Bone marrow (tissue), 2 donors: ENCODE measurements at regions not wholly inside any gene's neighbourhood (a gene's known extent, or its start where the extent isn't known, plus 50 kb on each side); places are given as distances from the start of the nearest gene placed in this dataset.
"Not testable (repeated sequence)": the region's sequence is repeated elsewhere in the genome, so short reads cannot be mapped to it uniquely, and the experiment has no call there.

Experiments
- DNase-seq, 2 donors: peaks; one replicate each; lab custom pipeline; 2025; lab: John Stamatoyannopoulos, UW

- DNase-seq: not testable (repeated sequence)
Measured at GRCh38 chr6:133795051-133795450, 93.9 kb upstream of the TCF21 start.

GRCh38 chr6:133796235-133796634 is 92.7 kb upstream of the TCF21 start:
- no peak for DNase-seq

- no peak for DNase-seq
Measured at GRCh38 chr6:133799043-133799442, 89.9 kb upstream of the TCF21 start.

DNA sequence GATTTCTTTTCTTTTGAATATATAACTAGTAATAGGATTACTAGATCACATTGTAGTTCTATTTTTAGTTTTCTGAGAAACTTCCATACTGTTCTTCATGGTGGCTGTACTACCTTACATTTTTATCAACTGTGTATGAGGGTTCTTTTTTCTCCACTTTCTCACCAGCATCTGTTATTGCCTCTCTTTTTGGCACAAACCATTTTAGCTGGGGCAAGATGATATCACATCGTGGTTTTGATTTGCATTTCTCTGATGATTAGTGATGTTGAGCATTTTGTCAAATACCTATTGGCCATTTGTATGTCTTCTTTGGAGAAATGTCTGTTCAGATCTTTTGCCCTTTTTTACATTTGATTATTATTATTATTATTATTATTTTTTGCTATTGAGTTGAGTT is 86.1 kb upstream of the TCF21 start:
- DNase-seq: no peak

DNA sequence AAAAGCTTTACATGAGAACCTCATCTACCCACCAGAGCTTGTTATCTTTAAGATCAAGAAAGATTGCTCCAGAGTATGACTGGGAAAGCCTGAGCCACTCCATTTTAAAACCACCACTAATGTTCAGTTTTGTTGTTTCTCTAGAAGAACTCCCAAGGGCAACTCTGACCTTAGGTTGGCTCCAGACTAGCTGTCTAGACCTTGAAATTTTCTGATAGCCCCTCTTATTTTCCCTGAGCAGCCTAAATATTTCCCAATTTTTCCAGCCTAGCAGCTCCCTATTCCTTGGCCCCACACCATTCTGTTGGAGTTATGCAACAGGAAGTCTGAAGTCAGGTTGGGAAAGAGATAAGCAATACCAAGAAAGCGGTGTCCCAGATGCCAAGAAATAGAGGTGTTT is 84.6 kb upstream of the TCF21 start:
- DNase-seq: no peak

DNA sequence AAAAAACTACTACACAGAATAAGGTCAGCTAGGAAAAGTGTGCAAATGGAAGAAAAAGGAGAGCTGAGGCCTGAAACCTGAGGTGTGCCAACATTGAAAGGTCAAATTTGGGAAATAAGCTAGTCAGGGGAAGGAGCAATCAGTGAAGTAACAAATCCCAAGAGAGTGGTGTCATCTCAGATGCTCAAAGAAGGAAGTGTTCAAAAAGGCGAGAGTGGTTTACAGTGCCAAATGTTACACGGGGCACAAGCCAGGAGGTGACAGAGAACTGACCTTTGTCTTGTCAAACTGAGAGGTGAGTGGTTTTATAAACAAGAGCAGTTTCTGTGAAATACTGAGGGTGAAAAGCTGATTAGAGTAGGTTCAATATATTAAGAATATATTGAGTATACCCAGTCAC is 83.0 kb upstream of the TCF21 start:
- no peak for DNase-seq

- DNase-seq: no peak
Measured at GRCh38 chr6:133806382-133807140, 82.4 kb upstream of the TCF21 start.

DNA sequence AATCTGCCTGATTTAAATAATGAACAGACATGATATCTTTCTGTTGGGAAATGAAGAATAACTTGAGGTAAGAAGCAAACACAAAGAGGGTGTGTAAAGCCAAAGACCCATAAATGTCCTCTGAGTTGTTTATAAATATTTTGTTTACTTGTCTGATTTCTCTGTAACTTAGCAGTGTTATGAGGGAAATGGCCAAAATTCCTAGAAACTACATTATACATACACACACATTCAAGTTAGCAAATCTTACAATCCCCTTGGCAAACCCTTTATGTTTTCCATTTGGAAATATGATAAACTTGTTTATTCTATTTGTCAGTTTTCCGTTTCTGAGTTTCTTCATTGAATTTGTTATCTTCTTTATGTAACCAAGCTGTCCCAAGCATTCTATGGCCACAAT is 81.4 kb upstream of the TCF21 start:
- DNase-seq: no peak

DNA sequence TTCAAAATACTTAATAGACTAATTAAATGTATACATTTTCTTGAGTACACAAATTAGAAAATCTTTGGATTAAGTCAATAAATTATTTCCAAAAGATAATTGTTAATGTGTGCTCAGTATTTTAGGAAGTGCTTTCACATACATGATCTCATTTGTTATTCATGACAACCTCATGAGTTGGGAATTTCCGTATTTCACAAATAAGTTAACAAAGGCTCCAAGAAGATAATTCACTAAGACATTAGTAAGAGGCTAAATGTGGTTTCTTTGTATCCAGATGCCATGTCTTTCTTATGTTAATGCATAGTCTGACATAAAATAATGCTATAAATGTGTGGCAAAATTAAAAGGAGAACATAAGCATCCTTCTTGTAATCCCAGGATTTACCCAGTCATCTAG is 79.5 kb upstream of the TCF21 start:
- no peak for DNase-seq

DNA sequence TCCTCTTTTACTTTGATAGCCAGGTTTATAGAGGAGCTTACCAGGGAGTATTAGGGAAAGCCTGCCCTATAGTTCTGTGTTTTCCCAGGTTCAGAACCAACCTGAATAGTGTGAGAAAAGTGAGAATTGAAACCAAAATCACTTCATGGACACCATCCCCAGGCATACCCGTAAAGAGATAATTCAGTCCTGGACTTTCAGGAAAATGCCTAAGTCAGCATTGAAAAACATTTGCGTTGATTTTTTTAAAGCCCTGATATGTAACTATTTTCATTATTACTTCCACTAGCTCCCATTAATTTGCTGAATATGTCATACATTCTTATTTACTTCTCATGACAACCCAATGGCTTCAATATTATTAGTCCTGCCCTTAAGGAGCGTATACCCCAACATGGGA is 77.4 kb upstream of the TCF21 start:
- DNase-seq: no peak

- not testable (repeated sequence) for DNase-seq
Measured at GRCh38 chr6:133812446-133812845, 76.5 kb upstream of the TCF21 start.

- no peak for DNase-seq
Measured at GRCh38 chr6:133814238-133814637, 74.7 kb upstream of the TCF21 start.

GRCh38 chr6:133814797-133815196 is 74.1 kb upstream of the TCF21 start:
- DNase-seq: no peak

DNA sequence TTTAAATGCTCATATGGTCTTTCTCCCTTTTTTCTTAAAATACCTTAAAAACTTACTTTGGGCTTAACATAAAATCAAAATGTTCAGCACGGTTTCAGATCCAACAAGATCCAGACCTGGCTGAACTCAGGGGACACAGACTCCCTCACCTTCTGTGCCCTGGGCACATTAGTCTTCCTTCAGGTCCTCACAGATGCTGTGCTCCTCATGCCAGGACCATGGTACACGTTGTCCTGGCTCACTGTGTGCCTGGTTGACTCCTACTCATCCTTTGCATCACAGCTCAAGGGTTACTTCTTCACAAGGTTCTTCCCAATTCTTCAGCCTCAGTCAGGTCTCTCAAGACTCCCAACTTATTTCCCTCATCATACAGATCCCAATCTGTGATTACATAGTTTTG is 73.6 kb upstream of the TCF21 start:
- no peak for DNase-seq

DNA sequence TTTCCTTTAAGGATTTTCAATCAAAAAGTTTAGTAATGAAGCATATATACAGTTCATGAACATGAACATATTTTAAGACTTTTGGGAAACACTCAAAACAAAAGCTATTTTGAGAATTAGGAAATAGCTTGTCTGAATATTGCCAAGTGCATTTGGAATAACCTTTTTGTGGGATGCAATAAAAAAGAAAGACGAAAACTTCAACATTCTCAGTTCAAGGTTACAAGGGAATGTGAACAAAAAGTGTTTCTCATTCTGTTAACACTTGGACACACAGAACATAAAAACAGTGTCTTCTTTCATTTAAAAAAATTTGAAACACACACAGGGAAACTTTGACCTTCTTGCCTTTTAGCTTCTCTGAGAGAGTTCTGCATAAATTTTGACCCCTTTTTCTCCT is 72.7 kb upstream of the TCF21 start:
- DNase-seq: no peak

DNA sequence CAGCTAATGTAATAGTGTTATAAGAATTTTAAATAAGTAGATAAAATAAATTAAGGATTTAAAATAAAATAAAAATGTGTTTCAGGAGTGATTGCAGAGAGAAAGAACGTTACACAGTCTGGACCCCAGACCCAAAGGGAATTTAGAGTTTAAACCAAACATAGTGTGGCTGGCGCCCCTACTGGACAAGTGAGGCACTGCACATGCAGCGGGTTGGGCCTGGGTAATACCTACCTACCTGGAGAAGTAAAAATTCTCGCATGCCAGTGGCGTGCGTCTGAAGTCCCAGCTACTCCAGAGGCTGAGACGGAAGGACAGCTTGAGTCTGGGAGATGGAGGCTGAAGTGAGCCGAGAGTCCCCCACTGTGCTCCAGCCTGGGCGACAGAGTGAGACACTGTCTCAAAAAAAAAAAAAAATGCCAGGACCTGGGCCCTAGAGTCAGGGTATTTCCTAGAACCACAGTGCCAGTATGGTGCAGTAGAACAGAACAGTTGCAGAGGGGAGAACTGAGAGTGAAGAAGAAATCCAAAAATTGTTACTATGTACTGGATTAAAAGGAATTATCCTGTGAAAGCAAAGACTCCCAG is 71.4 kb upstream of the TCF21 start:
- no peak for DNase-seq

- DNase-seq: no peak
Measured at GRCh38 chr6:133818320-133818719, 70.6 kb upstream of the TCF21 start.

DNA sequence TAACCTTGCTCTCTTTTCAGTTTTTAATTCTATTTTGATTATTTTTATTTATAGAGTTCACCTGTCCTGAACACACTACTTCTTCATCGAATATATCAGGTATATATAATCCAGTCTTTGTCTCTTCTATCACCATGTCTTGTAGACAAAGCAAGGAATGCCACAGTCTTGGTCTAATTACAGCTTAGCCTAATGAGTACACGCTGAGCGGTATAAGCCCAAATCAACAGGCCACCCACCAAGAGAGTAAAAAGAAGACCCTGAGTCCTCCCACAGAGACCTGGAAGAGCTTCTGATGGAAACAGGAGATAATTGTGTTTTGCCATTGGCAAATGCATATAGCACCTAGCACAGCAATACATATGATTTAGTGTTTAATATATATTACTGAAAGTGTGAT is 68.7 kb upstream of the TCF21 start:
- DNase-seq: no peak

DNA sequence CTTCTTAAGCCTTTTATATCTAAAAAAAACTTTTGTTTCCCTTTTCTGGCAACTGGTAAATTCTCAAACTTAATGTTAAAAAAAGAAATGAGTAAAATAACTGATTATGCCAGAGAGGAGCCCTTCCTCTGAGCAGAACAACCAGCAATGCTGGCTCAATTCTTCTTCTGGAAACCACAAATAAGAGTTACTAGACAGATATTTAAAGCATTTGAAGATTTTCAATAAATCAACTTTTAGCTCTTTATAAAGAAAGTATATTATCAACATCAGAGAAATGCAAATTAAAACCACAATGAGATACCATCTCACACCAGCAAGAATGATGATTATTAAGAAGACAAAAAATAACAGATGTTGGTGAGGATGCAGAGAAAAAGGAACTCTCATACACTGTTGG is 61.1 kb upstream of the TCF21 start:
- no peak for DNase-seq

- no peak for DNase-seq
Measured at GRCh38 chr6:133833949-133834359, 55.0 kb upstream of the TCF21 start.

GRCh38 chr6:133834472-133835170 is 54.3 kb upstream of the TCF21 start:
- no peak for DNase-seq

DNA sequence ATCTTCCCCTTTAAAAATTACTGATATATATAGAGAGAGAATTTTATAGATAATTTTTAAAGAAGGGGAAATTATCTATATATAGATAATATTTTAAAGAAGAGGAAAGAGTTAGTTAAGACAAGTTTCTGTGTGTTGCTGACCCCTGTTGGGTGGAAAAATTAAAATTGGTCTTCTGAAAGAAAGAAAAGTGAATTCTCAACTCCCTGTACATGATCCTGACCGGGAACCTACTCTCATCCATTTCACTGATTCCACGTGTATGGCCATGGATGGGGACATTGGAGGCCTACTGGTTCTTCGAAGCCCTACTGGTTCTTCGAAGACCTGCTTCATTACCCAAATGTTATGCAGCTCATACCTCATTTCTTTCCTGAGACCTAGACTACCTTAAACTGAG is 53.0 kb upstream of the TCF21 start:
- no peak for DNase-seq

DNA sequence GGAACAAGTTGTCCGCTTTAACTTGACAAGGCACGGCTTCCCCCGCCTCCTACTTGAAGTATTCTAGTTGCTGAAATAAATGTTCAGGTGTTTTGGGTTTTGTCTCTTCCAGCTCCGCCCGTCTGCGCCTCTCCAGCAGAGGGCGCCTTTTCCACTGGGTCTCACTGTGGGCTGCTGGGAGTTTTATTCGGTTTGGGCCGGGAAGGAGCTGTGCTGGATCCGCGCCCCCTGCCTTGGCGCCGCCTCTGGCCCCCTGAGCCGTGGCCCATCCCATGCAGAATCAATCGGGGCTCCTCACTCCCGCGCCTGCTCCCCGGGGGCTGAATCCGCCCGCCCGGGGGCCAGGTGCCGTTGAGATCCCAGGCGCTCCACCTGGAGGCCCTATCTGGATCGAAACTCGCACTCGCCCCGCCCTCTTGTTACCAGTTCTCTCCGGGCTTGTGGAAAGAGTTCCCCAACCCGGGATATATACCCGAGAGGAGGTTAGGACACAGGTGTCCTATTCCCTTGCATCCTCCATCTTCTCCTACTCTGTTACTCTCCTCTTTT is 51.0 kb upstream of the TCF21 start:
- peak; percentile 3 to 18 for DNase-seq
